CD4-positive, alpha-beta T cell treated with Interleukin-4 for 1 hour (primary cell): ENCODE measurements at regions not wholly inside any gene's neighbourhood (a gene's known extent, or its start where the extent isn't known, plus 50 kb on each side); places are given as distances from the start of the nearest gene placed in this dataset.
"Not testable (repeated sequence)": the region's sequence is repeated elsewhere in the genome, so short reads cannot be mapped to it uniquely, and the experiment has no call there.

Experiments used
- DNase-seq, 2 donors: peaks; one replicate each; pipeline ENCODE4 v3.0.0-alpha.2; 2020 to 2022

- DNase-seq = no peak
Measured at GRCh38 chr12:18849761-18850160, 111.8 kb downstream of the CAPZA3 start.

- DNase-seq = no peak
Measured at GRCh38 chr12:18850752-18851151, 112.8 kb downstream of the CAPZA3 start.

GRCh38 chr12:18851271-18851670 lies 113.4 kb downstream of the CAPZA3 start:
- no peak for DNase-seq

GRCh38 chr12:18853570-18854366 lies 115.8 kb downstream of the CAPZA3 start:
- no peak for DNase-seq

DNA sequence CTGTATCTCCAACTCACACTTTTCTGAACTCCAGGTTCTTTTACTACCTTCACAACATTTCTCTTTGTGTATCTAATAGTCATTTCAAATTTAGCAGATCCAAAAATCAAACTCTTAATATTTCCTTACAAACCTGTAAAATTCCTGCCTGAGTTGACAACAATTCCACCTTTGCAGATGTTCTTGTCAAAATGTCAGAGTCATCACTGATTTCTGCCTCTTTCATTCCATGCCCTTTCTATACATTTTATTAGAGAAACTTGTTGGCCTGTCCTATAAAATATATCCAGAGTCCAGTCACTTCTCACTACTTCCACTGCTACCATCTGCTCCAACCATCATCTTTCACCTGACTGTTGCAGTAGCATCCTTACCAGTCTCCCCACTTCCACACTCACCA lies 119.7 kb downstream of the CAPZA3 start:
- DNase-seq = no peak

- no peak for DNase-seq
Measured at GRCh38 chr12:18859400-18859799, 121.5 kb downstream of the CAPZA3 start.

- DNase-seq = peak in 1 of 2 donors; percentile 22
Measured at GRCh38 chr12:18861287-18861858, 123.5 kb downstream of the CAPZA3 start.

DNA sequence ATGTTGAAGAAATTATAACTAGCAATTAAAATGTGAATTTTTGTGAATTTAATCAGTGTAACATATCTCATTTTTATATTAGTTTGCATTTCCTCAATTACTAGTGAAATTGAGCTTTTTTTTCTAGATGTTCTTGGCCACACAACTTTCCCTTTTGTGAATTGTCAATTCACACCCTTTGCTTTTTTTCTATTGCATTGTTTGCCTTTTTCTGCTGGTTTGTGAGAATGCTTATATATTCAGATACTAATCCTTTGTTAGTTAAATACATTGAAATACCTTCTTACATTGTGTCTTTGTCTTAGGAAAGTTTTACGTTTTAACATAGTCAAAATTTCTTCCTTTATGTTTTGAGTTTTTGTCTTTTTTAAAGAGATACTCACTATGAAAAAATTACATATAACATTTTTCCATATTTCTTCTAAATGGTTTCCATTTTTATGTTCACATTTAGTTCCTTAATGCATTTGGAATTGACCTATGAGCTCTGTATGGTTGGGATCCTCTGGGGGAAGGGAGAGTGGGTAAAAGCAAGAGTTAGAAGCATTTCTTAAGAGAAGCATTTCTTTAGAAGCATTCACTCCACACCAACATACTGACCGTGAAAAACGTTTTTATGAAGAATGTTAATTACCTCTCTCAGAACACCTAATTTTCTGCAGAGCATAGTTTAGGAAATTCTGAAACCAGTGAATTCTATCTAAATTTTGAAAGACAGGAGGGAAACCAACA lies 126.0 kb downstream of the CAPZA3 start:
- no peak for DNase-seq

DNA sequence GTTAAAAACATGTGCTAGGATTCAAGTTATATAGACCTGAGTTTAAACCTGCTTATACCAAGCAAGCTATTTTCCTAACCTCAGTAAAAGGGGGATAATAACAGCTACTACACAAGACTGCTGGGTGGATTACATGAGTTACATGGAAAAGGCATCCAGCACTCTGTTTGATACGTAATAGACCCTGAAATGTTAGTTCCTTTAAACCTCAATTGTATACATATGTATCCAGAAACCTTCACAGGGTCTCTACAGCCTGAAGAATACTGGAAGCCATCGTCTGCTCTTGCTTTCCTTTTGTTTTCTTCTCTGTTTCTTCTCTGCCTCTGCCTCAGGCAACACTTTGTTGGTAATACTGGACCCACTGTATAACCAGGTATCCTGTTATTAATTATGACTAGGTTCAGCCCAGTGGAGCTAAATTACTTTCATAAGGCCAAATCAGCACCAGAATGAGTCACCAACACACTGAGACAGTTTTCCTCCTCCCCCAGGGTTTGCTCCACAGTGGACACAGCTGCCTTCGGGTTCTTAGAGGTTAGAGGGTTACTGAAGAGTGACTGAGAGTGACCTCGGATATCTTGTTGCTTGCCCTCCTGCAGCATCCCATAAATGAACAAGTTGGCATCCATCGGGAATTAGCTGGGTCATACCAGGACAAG lies 127.1 kb downstream of the CAPZA3 start:
- no peak for DNase-seq

DNA sequence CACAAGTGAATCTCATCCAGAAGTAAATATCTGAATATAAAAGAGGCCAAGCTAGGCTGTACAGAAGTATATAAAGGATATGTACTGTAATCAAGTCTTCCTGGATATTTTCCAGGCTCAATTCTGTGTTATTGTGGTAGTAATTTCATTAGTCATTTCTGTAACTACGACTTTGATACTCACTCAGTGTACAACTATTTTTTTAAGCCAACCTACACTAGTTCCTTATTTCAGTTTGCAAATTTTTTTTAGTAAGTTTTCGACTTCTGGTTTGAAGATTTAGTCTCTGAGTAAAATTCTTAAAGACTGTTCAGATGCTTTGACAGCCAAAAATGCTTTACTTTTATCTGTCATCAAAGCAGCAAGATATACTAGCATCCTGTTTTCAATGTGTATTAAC lies 130.8 kb downstream of the CAPZA3 start:
- DNase-seq = no peak

DNA sequence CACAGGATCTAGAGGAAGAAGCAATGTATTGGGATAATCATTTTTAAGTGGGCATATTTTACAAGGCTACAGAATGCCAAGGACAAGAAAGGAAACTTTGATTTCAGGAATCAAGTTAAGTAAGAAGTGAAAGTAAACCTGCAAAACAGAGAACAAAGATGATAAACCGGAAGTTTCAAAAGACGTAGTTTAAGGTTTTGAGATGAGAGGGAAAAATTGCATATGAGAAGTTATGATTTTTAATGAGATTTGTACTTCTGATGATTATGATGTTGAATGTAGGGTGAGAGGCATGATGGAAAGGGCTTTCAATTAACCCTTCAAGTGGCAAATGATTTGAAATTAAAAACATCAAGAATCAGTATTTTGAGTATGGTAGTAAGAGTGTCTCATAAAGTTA lies 134.9 kb downstream of the CAPZA3 start:
- DNase-seq = peak in 1 of 2 donors; percentile 4

DNA sequence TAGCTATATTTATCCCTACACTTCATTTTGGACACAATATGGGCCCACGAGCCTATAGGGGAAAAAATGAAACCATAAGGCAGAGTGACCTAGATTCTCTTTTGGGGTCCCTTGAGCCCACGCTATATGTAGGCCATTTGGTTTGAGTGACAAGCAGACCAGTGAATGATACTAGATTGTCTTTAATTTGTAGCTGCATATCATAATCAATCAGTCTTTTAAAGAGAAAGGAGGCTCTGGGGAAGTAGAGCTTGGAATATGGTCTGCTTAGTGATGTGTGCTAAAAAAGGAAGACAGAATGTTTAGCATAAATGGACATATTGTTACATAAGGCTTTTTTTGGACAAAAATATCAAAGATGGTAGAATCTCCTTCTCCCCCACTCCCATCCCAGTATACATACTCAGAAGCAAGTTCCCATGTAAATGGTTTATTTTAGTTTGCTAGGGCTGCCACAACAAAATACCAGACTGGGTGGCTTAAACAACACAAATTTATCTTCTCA lies 140.8 kb downstream of the CAPZA3 start:
- no peak for DNase-seq

DNA sequence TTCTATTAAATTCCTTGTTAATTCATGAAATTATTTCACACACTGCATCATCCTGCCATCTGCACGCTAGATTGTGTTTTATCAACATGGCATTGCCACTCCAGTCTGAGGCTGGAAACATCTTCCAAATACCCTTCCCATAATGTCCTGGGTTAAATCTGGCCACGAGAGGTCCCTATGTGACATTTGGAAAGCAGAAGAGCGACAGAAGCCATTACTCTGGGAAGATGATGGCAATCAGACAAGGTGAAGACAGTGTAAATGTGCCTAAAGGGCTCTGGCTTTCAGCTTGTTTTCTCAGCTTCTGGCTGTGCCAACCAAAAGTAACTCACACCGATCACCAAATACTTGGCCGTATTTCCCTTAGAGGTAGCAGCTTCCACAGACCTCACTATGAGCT lies 144.8 kb downstream of the CAPZA3 start:
- DNase-seq = no peak

- DNase-seq = no peak
Measured at GRCh38 chr12:18886962-18887361, 149.0 kb downstream of the CAPZA3 start.

GRCh38 chr12:18887368-18887767 lies 149.4 kb downstream of the CAPZA3 start:
- no peak for DNase-seq

GRCh38 chr12:18888047-18888446 lies 150.1 kb downstream of the CAPZA3 start:
- DNase-seq = no peak

DNA sequence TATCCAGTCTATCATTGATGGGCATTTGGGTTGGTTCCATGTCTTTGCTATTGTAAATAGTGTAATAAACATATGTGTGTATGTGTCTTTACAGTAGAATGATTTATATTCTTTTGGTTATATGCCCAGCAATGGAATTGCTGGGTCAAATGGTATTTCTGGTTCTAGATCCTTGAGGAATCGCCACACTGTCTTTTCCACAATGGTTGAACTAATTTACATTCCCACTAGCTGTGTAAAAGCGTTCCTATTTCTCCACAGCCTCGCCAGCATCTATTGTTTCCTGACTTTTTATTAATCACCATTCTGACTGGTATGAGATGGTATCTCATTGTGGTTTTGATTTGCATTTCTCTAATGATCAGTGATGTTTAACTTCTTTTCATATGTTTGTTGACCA lies 152.7 kb downstream of the CAPZA3 start:
- DNase-seq = not testable (repeated sequence)

GRCh38 chr12:18895540-18895939 lies 157.6 kb downstream of the CAPZA3 start:
- DNase-seq = no peak

DNA sequence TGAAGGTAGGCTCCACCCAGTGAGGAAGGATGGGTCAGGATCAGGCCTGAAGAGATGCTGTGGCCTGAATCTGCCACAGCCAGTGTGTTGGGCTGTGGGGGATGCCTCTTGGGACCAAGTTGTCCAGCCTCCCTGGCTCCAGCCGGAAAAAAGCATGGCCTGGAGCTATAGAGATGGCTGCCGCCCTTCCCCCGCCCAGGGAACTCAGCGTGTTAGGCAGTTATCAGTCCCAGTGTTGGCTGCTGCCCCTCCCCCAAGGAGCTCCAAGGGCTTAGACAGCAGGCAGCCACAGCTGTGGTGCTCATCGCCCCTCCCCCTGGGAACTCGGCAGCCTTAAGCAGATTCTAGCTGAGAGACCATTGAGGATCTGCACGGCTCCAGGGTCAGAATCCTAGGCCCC lies 158.0 kb downstream of the CAPZA3 start:
- no peak for DNase-seq

- DNase-seq = no peak
Measured at GRCh38 chr12:18897823-18898222, 159.9 kb downstream of the CAPZA3 start.

DNA sequence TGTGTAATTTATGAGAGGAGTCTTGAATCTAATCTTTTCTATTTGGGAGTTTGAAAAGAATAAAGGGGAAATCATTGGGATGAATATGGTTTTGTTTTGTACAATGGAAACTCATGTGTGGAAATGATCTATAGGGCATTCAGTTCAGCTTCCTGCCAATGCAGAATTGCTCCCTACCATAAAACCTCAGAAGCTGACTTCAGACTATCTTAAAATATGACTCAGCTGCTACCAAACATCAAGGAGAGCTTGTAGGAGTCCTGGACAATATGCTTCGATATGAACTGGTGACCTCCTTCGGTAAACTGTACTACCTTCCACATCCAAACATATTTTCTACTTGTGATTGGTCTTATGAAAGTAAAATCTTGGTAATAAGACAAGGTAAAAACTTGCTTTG lies 160.6 kb downstream of the CAPZA3 start:
- DNase-seq = no peak

DNA sequence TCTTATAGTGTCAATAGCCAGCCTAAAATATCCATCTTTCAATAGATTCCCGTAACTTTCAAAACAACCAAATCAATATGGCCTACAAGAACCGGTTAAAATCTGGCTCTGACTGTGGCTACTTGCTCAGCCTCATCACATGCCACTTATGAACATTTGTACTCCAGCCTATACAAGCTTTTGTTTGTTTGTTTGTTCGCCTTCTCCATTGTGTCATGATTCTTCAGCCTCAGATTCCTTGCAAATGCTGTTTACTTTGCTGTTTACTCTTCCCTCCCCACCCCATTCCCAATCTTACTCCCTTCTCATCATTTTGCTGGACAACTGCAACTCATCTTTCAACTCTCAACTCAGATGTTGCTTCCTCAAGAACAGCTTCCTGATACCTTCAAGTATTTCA lies 161.2 kb downstream of the CAPZA3 start:
- no peak for DNase-seq

DNA sequence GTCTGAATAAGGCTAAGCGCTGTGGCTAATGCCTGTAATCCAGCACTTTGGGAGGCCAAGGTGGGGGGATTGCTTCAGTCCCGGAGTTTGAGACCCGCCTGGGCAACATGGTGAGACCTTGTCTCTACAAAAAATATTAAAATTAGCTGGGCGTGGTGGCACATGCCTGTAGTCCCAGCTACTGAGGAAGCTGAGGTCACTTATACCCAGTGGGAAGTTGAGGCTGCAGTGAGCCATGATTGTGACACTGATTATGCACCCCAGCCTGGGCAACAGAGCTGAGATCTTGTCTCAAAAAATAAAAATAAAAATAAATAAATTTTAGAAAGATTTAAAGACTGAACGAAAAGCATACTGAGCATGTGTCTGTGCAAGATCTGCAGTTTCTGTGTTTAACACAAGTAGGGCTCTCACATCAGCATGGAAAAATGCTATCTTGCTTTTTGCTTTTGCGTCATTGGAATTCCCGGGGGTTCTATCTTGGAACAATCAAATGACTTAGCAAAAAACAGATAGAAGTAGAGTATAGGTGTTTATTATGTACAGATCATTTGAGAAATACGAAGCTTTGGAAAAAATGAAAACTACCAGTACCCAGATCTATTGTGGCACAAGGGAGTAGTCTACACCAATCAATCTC lies 161.9 kb downstream of the CAPZA3 start:
- DNase-seq = no peak
